Stimulated activated CD4-positive, alpha-beta T cell treated with anti-CD3 and anti-CD28 coated beads, Interleukin-2, amount 100 ng/mL, for 24 hours (primary cell): ENCODE measurements at regions not wholly inside any gene's neighbourhood (a gene's known extent, or its start where the extent isn't known, plus 50 kb on each side); places are given as distances from the start of the nearest gene placed in this dataset.

Experiments
- DNase-seq, 2 donors: peaks; one replicate each; pipeline ENCODE4 v3.0.0-alpha.2; 2020

DNA sequence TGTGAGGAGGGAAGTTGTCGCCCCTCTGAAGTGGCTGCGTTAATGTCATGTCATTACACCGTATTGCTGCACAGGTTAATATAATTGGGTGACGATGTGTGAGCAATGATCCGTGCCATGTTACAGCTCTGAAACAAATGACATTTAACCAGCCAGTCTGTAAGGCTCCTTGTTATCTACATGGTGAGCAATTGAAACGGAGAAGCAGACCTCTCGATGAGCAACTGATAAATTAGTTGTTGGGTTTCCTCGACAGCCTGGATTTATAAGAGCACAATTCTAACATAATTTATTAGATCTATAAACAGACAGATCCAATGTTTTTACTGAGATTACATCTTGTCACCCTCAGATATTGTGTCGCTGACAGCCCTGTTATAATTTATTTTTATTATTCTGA is 49.9 kb upstream of the MAFB start:
- DNase-seq = no peak

DNA sequence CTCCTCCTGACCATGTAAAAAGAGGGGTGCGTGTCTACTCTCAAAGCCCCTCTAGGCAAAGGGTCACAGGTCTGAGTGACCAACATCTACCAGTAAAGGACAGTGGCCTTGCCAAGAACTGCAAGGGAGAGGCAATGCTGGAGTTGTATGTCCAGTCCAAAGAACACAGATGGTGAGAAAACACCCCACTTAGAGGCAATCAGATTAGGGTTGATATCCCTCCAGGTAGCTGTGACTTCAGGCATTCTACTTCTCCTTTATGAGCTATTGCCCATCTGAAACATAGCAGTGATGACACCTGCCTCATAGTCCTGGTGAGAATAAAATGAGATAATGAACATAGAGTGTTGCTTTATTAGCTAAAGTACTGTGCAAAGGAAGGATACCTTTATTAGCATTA is 50.8 kb upstream of the MAFB start:
- no peak for DNase-seq

DNA sequence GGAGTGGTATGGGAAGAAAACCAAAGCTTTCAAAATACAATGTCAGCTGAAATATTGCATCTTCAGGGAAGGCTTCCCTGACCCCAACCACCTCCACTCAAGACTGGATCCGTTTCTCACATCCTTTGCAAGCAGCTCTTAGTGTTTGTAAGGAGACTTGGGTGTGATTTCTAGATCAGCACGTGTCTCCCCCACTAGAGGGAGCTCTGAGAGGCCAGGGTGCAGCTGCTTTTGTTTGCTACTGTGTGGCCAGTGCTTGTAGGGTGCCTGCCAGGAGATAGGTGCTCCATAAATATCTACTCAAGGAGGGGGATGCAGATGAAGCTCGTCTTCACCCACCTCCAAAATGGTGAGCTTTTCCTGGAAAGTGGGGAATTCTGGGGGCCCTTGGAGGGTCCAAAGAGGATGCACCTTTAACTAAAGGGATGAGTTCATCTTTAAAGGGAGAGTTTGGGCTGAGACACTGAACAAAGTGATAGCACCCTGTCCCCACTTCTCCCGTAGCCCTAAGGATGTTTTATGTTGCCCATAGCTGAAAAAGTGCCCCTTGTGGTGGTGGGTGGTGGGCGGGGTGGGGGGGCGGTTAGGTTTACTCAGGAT is 52.6 kb upstream of the MAFB start:
- peak; percentile 30 to 47 for DNase-seq

DNA sequence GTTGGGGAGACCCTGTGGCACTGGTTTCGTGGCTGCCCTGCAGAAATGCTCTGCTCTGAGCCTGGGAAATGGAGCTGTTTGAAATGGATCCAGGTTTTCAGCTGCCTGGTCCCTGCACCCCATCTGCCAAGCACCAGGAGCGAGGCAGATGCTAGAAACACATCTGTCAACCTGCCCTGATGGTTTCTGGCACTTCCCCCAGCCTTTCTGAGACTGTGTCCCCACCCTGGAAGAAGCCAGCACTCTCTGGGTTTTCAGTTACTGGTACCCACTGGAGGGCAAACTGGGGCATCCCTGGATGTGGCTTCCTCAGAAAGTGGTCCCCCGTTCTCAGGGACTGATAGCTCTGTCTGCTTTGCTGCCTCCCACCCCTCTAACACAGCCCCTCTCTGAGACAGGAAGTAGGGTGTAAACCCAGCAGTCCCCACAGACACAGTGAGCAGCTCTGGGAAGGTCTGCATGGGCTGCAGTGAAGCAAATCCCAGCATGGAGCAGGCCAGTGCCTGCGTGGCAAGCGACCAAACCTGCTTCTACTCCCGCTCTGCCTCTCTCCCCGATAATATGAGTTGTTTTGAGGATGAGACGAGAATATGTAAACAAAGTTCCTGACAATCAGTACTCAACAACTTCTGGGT is 54.2 kb upstream of the MAFB start:
- no peak for DNase-seq

DNA sequence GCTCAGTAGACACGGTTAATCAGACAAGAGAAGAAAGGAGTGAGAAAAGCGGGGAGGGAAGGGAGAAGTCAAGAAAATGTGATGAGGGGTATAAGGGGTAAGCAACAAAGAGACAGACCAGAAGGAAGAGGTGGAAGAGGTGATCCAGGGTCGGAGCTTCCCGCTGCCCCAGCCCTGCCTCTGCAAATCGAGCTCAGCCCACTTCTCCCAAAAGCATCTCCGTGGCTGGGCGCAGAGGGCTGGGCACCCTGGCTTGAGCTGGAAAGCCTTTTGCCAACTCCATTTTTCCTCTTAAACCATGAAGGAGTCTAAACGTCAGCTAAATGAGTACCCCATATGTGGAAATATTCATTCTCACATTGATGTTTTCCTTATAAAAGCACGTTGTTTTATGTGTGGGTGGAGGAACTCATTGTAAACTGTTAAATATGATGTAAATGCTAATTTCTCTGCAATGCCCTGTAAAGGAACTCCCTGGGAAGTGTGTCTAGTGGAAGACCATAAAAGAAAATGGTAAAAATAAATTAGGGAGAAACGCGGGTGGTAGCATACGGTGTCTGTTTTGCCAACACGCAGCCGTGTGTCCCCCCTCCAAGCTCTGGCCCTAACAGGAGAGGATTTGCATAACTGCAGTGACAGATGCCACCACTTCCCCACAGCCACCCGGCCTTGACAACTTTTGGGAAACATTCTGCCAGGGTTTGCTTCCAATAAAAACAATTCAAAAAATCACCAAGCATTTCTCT is 55.2 kb upstream of the MAFB start:
- DNase-seq = no peak

DNA sequence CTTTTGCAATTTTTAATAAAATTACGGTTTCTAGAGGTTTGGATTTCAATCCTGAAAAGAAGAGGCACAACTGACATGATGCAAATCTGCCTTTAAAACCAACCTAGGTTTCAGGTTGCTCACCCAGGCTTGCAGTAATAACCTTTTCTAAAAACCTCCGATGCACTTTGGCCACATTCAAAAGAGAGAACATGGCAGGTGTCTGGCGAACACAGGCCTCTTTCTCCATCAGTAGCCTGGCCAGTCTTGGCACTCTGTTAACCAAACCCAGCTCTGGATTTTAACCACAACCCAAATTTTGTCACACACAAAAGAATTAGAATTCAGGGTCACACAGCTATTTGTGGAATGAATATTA is 55.8 kb upstream of the MAFB start:
- no peak for DNase-seq

DNA sequence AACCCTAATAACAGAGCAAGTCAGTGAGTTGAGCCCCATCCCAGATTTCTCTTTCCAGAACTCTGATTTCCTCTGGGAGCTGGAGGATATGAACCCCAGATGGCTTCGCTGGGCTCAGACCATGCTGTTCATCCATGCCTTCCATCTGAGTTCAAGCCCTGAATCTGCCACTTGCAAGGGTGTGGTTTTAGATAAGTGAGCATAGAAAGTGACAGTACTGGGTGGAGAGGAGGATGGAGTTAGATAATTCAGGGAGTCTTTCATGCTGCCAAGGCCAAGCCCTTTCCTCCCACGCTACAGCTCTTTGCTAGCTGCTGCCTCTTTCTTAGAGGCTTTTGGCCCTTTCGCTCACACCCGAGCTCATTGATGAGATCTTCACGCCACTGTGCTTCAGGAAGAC is 57.2 kb upstream of the MAFB start:
- DNase-seq = no peak

DNA sequence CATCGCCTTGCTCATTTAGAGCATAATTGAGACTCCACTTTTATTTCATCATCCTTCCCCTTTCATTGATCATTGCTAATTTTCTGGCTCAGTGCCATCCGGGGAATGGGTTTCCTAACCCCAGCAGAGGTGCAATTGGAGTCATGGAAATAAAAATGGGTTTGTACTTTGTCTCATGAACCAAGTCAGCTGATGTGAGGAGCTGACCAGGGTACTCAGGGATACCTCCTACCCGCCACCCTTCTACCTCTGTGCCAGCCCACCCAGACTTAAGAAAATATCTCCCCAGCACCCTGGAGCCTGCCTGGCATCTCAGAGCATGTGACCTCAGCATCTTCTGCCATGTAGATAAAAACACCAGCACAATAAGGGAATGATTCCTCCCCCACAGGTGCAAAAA is 59.1 kb upstream of the MAFB start:
- DNase-seq = no peak

DNA sequence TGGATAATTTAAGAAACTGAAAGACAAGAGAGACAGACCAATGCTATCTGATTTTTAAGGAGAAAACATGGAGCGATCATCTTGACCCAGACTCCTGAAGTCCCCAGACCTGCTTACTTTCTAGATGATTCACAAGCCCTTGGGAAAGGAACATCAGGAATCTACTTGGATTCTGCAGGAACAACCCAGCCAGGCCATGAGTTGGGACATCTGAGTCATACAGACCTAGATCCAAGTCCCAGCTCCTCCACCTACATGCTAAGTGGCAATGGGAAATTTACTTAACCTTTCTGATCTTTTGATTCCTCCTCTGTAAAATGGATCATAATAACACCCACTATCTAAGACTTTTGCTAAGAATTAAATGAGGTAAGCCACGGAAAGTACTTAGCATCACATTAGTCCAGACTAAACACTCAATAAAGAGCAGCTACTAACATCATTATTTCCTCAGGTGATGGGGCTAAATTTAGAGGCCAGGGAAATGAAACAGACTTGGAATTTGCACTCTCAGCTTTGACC is 61.0 kb upstream of the MAFB start:
- no peak for DNase-seq

DNA sequence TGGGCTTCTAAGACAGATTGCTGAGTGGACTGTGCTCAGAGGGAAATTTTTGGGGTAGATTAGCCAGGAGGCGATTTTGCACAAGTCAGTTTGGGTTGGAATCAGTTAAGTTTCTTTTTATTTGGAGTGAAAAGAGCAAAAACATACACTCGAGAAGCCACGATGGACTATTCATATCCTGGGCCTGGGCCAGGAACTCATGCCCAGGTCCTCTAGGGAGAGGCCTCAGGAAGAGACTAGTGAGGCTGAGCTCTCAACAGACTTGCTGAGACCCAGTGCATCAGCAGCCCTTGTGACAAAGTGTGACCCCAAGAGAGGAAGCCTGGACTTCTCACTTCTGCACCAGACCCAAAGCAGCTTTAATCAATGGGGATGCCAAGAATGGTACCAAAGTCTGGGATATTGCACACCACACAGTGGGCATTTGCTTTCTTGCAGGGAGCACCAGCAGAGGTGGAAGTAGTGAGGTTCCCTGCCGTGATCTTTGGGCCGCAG is 61.6 kb upstream of the MAFB start:
- DNase-seq = no peak

DNA sequence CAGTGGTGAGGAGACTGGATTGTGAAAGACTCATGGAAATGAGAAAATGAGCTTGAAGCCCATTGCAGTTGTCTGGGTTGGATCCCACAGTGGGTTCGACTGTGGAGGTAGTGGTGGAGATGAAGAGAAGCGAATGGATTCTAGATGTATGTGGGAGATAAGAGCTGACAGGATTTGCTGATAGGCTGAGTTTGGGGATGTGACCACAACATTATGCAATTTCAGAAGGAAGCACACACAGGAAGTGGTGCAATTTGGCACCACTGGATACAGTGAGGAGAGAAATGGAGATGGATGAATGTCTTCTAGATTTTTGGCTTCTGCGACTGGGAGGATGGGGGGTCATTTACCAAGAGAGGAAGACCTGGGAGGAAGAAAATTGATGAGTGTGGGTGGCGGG is 64.4 kb upstream of the MAFB start:
- DNase-seq = no peak

DNA sequence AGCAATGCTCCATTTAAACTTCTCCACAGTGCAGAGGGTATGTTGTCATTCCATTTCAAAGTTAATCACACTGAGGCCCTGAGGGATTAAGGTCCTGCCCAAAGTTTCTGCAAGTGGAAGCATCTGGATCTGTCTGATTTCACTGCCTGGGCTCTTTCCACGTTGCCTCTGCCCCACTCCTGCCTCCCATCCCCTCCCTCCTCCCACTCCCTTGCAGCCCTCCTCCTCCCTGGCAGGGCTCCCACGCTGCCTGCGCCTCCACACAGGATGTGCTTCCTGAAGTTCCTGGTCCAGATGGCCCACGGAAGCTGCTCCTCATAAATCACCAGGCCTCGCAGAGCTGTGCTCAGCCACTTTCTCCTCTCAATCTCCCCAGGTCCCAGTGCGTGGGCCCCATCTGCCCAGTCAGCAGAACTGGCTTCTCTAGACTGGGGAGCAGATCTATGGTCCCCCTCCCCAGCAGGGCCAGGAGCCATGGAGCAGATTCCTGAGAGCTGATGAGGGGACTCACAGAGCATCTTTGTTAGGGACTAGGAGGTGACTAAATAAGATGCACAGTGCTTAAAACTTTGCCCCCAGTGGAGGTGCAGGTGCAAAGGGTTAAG is 65.4 kb upstream of the MAFB start:
- no peak for DNase-seq

DNA sequence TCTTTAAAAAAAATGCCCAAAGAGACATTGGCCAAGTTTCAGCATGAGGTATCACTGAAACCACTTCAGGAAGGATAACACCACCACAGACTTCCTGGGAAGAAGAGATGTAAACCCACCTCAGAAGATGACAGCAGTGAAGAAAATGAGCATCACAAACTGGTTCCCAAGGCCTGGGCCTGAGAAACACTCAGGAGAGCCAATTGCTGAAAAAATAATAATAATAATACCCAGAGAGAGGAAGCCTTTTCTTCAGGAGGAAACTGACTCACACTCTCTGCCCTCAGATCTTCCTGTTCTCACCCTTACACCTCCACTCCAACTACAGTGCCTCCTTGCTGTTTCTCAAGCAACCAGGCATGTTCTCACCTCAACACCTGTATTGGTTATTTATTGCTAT is 68.1 kb upstream of the MAFB start:
- no peak for DNase-seq

DNA sequence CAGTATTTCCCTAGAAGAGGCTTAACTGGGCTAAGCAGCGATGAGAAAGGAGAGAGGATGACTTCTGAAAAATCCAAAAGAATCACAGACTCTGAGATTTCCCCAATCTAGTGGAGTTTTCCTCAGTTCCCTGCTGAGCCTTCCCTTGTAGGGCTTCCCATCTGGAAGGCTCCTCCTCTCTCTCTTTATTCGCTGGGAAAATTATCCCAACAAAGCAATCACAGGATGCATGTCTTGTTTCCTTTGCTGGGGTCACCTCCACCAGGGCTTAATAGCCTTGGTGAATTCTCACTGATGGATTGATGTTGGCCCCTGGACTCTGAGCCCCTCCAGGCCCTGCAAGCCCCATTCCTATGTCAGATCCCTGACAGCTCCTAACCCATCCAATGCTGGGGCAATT is 69.8 kb upstream of the MAFB start:
- no peak for DNase-seq

DNA sequence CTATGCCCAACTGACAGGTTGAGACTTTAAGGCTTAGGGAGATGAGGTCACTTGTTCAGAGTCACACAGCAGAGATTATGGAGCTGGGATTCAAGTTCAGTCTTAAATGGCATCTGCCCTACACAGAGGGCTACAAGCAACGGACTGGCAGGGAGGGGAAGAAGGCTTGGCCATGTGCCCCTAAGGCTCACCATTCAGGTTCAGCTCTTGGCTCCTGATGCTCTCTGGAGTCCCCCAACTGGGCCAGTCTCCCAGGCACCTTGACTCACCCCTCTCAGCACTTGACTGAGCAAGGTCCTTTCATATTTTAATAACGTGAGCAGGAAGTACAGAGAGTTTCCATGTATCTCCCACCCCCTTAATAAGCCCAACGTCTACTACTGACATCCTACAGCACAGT is 71.4 kb upstream of the MAFB start:
- no peak for DNase-seq

DNA sequence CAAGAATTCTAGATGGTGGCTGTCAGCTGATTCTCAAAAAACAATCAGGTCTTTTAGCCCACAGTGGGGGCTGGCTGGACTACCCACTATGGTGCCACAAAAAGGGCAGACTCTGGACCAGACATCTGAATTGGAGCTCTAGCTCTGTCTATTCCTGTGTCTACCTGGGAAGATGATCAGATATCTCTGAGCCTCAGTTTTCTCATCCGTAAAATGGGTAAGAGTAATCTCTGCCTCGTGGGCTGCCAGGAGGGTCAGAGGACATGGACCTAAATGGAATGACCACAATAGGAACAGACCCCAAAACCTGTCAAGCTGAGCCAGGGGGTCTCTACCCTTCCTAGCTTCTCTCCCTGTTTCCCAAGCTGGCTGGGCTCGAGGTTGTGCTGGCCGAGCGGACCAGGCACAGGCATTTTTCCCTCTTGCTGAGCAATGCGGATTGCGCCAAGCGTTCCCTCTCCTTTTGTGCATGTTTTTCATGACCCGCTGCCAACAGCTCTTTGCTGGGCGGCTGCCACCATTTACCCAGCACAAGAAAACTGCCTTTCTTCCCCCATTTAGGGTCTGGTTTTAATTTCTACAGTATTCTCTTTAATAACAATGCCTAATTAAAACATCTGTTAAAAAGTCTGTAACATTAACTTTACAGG is 74.7 kb upstream of the MAFB start:
- no peak for DNase-seq

DNA sequence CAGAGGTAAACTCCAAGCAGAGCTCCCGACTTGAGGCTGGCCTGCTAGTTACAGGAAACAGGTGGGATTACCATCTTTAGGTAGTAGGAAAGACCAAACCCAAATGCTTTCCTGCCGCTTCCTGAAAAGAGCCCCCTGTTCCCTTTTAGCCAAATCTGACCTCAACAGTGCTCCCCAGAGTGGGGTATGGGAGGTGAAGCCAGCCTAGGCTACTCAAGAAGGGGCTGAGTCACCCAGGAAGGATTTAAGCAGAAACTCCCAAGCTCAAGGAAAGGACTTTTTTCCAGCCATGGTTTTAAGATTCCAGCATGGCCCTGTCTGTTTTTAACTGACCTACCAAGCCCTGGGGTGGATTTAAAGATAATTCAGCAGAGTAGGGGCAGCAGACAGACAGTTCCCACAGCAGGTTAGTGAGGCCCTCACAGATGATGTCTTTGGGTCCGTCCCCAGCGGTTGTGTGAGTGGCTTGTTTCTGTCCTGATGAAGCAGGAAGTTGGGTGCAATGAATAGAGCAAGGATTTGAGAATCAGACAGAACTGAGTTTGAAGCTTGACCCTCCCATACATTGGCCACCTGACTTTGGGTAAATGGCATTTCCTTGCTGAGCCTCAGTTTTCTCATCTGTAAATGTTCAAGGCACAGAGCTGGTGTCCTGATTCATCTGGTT is 76.9 kb upstream of the MAFB start:
- no peak for DNase-seq

DNA sequence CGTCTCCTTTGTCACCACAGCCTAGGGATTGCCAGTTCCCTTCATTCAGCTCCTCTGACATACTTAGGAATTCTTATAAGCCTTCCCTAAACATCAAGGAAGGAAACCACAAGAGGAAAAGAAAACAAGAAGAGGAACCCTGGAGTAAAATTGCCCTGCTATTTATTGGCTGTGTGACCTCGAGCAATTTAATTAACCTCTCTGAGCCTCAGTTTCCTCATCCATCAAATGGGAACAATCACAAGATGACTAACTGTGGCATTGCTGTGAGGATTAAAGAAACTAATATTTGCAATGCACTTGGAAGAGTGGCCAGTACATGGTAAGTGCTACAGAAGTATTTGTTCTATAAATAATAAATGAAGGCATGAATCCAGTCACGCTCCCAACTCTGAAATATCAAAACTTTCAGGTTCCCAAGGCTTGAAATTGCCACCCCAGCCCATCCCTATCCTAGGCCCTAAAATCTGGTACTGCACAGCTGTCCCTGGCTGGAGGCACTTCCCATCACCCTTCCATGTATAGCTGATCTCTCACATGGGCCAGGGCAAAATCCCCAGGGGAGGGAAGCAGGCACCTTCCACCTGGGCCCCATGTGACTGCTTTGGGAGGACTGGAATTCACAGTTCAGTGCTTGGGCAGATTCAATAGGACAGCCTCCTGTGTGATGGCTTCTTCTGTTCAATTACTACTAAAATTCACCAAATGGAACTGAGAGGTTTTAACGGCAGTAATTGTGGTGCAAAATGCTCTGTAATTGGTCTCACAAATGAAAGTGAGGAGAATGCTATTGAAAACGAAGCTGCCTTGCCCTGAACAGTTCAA is 78.0 kb upstream of the MAFB start:
- no peak for DNase-seq

DNA sequence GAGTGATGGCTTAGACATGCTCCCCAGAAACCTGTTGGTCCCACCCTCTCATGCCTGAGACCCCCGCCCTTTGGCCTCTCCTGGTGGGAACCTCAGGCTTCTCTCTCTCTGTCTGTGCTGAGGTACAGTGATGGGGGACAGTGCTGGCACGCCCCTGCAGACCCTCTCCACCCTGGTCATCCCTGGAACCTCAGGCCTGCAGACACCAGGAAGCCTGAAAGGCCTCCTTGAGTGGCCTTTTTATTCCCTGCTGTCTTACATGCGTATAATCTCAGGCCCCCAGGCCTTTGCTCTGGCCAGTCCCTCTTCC is 78.5 kb upstream of the MAFB start:
- DNase-seq = no peak

DNA sequence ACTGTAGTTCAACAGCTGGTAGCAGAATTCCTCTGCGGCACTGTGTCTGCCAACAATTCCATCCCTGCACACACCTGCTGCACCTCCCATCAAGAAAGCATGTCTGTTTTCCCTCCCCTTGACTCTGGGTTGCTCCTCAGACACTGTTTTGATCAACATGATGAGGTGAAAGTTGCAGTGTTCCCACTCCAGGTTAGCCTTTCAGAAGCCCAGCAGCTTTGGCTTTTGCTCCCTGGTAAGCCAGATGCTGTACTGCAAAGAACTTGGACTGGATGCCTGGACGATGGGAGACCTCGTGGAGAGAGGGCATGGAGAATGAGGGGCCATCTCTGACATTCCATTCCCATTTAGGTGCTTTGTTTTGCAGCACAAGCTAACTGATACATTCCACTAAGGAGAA is 79.1 kb upstream of the MAFB start:
- DNase-seq = no peak

DNA sequence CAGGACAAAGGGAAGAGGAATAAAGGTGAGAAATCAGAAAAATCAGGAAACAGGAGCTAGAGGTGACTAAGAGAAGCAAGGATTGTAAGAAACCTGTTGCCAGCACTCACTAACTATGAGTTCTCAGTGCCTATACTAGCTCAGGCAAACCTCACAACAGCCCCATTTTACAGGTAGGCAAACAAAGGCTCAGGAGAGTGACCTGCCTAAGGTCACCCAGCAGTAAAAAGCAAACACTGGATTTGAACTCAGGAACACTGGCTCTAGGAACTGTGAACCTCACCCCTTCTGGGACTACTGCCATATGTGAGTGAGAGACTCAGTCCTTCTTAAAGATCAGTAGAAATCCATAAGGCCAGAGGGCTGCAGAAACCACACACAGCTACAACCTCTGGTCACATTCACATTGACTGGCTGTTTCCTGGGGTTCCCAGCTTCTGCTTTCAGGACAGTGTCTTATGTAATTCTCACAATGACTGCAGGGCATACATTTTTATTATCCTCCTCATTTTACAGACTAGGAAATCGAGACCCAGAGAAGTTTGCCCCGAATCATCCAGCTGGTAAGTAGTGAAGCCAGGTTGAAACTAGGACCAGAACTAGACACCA is 80.7 kb upstream of the MAFB start:
- DNase-seq = no peak
